NCI-H446 treated with DMSO at 0.1 percent for 48 hours (cell line): ENCODE measurements at regions not wholly inside any gene's neighbourhood (a gene's known extent, or its start where the extent isn't known, plus 50 kb on each side); places are given as distances from the start of the nearest gene placed in this dataset.

ENCODE experiments used
- DNase-seq: peaks from one replicate; lab custom pipeline; 2025; lab: John Stamatoyannopoulos, UW

GRCh38 chr1:232248276-232248820 is 381.6 kb downstream of the SIPA1L2 start:
- no peak for DNase-seq

GRCh38 chr1:232247669-232248068 is 382.3 kb downstream of the SIPA1L2 start:
- DNase-seq = no peak

GRCh38 chr1:232244426-232244825 is 385.5 kb downstream of the SIPA1L2 start:
- peak; percentile 43 for DNase-seq

GRCh38 chr1:232239998-232240397 is 389.9 kb downstream of the SIPA1L2 start:
- DNase-seq = no peak

GRCh38 chr1:232239522-232239921 is 390.4 kb downstream of the SIPA1L2 start:
- no peak for DNase-seq

GRCh38 chr1:232238009-232238408 is 391.9 kb downstream of the SIPA1L2 start:
- peak; percentile 54 for DNase-seq

GRCh38 chr1:232227306-232227705 is 402.6 kb downstream of the SIPA1L2 start:
- DNase-seq = peak; percentile 91

- no peak for DNase-seq
These were observed 403.7 kb downstream of the SIPA1L2 start for GRCh38 chr1:232226197-232226712.

- DNase-seq = no peak
These were observed 404.4 kb downstream of the SIPA1L2 start for GRCh38 chr1:232225336-232226131.

- DNase-seq = no peak
These were observed 406.0 kb downstream of the SIPA1L2 start for GRCh38 chr1:232223887-232224286.

- DNase-seq = peak; percentile 14
These were observed 406.7 kb downstream of the SIPA1L2 start for GRCh38 chr1:232223183-232223708.

- DNase-seq = no peak
These were observed 407.3 kb downstream of the SIPA1L2 start for GRCh38 chr1:232222614-232223013.

GRCh38 chr1:232221802-232222499 is 408.0 kb downstream of the SIPA1L2 start:
- DNase-seq = peak; percentile 49

GRCh38 chr1:232218955-232219865 is 410.7 kb downstream of the SIPA1L2 start:
- peak; percentile 99 for DNase-seq

- no peak for DNase-seq
These were observed 416.0 kb downstream of the SIPA1L2 start for GRCh38 chr1:232213928-232214327.

- no peak for DNase-seq
These were observed 417.7 kb downstream of the SIPA1L2 start for GRCh38 chr1:232212253-232212652.

GRCh38 chr1:232211149-232211548 is 418.8 kb downstream of the SIPA1L2 start:
- DNase-seq = no peak

- DNase-seq = no peak
These were observed 420.6 kb downstream of the SIPA1L2 start for GRCh38 chr1:232209357-232209756.

GRCh38 chr1:232207073-232207866 is 422.7 kb downstream of the SIPA1L2 start:
- no peak for DNase-seq

GRCh38 chr1:232204269-232204668 is 425.7 kb downstream of the SIPA1L2 start:
- no peak for DNase-seq

GRCh38 chr1:232201024-232201423 is 428.9 kb downstream of the SIPA1L2 start:
- no peak for DNase-seq
